AG04449 (cell line): ENCODE measurements at regions not wholly inside any gene's neighbourhood (a gene's known extent, or its start where the extent isn't known, plus 50 kb on each side); places are given as distances from the start of the nearest gene placed in this dataset.

Experiments
- CTCF ChIA-PET: fragments of 350-600 bp; formaldehyde crosslinking; extraction: SDS; loops from one replicate; lab custom pipeline; 2021; ENCODE audit warnings: antibody characterized with exemption; lab: Yijun Ruan, JAX
- POLR2A ChIA-PET: fragments of 400-600, 350-600 bp; formaldehyde crosslinking; extraction: SDS; loops from one replicate; lab custom pipeline; 2020; ENCODE audit warnings: antibody characterized with exemption, inconsistent platforms; lab: Yijun Ruan, JAX
- DNase-seq: peaks from one replicate; pipeline ENCODE4 v3.0.0-alpha.2; 2010; ENCODE audit warnings: low read depth, low spot score
- H3K4me3 ChIP-seq: 2 replicates; pipeline ENCODE4 v1.5.1; 2011; ENCODE audit warnings: low read depth, mild to moderate bottlenecking, control low read depth, low read length
- TF ChIP-seq, protein P1 (sequence below): IDR thresholded peaks from one replicate; pipeline ENCODE4 v1.5.1; 2011; ENCODE audit warnings: mild to moderate bottlenecking, moderate library complexity, low read length, control low read depth, inconsistent platforms; ENCODE audit not compliant: insufficient read depth; ENCODE audit errors: missing control alignments

DNA sequence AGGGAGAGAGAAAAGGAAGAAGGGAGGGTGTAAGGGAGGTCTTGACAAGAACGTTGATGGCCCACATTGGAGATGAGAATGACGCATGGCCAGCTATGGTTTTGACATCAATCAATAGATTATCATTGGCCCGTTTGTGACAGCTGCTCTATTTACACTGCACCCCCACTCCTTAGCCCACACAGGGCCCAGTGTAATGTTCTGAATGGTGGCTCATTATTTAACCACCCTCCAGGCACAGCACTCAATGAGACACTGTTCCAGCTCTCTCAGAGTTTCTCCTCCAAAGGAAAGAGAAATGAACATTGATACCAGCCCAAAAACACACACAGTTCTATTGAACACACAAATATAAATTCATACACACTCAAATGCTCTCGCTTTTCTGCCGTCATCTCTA is 173.0 kb upstream of the IPO5 start:
- CTCF ChIA-PET = no interaction called here
- POLR2A ChIA-PET = no interaction called here
- no peak for DNase-seq
- TF ChIP-seq, protein P1, sequence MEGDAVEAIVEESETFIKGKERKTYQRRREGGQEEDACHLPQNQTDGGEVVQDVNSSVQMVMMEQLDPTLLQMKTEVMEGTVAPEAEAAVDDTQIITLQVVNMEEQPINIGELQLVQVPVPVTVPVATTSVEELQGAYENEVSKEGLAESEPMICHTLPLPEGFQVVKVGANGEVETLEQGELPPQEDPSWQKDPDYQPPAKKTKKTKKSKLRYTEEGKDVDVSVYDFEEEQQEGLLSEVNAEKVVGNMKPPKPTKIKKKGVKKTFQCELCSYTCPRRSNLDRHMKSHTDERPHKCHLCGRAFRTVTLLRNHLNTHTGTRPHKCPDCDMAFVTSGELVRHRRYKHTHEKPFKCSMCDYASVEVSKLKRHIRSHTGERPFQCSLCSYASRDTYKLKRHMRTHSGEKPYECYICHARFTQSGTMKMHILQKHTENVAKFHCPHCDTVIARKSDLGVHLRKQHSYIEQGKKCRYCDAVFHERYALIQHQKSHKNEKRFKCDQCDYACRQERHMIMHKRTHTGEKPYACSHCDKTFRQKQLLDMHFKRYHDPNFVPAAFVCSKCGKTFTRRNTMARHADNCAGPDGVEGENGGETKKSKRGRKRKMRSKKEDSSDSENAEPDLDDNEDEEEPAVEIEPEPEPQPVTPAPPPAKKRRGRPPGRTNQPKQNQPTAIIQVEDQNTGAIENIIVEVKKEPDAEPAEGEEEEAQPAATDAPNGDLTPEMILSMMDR = no peak
- H3K4me3 ChIP-seq = no peak overlapping the region

DNA sequence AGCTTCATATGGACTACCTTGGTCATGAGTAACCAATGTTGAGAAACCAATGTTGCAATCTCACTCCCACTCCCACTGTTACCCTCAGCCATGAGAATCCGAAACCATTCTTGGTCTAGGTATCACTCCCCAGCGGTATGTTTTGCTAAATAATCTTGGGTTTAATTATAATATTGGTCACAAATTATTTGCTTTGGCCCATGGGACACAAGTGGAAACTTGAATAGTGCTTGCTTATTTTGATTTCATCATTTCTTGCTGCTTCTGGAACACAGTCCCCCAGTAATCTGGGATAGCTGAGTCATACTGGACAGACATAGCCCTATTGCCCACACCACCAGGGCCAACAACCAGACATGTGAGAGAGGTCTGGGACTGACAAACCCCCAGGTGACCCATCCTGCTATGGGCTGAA is 171.6 kb upstream of the IPO5 start:
- no peak overlapping the region for H3K4me3 ChIP-seq
- DNase-seq = no peak
- ChIA-PET POLR2A (no interaction called here), CTCF (interaction anchor here (2.0 kb wide), 1 partner anchor 19 kb away, joined by 7 read pairs; no protein-coding TSS in a partner anchor)
- TF ChIP-seq, protein P1 = no peak

DNA sequence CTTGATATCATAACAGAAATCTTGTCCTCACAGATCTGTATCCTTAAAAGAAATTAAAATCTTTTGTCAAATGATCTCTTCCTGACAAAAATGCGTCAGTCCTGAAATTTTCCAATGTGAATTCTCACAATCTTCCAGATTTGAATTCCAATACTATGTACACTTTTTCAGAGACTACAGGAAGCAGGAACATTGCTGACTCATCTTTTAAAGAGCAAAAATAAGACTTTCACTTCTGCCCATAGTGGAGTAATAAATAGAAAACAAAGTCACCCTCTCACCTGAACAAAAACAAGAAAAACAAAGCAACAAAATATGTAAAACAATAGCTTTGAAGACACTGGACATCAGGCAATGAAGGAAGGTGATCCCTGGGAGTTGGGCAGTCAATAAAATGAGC is 167.0 kb upstream of the IPO5 start:
- no peak overlapping the region for H3K4me3 ChIP-seq
- ChIA-PET POLR2A (no interaction called here), CTCF (no interaction called here)
- TF ChIP-seq, protein P1 = no peak
- no peak for DNase-seq

DNA sequence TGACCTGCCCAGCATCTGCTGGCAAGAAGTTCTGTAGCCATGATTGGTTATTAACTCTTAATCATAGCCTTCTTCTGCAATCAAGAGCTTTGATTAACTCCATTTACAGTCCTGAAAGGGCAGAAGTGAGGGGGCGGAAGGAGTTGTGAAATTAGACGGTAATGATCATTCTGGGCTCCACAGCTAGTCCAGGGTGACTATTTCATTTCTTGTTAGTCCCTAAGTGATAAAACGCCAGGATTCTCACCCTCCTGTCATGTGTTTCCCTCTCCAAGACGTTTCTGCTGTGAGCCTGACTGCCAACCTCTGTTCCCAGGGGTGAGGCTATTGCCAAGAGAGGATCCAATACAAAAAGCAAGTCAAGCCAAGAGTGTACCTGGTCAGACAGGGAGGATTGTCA is 155.9 kb upstream of the IPO5 start:
- no peak for DNase-seq
- CTCF ChIA-PET = interaction anchor here (7.3 kb wide), 1 partner anchor 779 kb away, joined by 49 read pairs; no protein-coding TSS in a partner anchor
- POLR2A ChIA-PET = no interaction called here
- TF ChIP-seq, protein P1 = no peak
- H3K4me3 ChIP-seq = no peak overlapping the region

DNA sequence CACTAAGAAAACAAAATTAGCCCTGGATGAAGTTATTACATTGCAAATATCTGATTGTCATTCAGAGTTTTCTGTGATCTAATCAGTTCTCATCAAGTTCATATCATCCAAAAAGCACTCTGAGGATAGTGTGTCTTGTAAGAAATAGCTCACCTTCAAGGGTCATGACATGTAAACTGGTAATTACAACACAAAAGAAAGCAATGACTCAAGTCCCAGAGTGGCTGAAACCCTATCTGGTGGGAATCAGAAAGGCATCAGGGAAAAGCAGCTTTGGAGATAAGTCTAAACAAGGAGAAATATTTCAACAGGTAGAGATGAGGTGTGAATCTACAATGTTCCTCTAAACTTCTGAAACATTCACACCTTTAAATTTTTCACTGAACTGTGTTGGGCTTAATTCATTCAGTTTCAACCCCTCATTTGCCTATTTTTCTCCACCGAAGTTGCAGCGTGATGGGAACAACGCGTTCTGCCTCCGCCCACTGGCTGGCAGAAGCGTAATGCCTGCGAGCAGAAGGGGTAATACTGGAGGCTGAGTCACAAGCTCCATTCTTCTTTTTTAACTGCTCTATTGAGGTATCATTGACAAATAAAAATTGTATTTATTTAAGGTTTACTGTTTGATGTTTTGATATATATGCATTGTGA is 155.2 kb upstream of the IPO5 start:
- TF ChIP-seq, protein P1 = no peak
- ChIA-PET CTCF (interaction anchor here (1.0 to 7.3 kb wide), 3 partner anchors 10 to 780 kb away, joined by 4 to 49 read pairs (median 6); no protein-coding TSS in a partner anchor), POLR2A (no interaction called here)
- H3K4me3 ChIP-seq = no peak overlapping the region
- no peak for DNase-seq

DNA sequence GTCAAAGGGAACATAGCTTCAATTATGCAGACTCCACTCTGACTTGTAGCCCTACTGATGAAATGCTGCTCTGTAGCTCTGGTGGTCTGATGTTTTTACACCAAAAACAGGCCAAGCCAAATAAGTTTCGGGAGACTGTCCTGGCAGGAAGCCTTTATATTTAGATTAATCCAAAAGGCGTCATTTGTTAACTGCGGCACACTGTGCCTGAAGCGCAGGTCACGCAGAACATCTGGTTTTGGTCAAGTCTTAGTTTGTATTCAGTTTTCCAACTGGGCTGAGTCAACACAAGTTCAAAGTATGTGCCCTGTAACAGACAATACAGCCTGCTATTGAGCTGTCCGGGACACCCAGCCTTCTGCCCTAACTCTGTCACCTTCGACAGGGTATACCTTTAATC is 154.6 kb upstream of the IPO5 start:
- ChIA-PET CTCF (interaction anchor here (1.0 to 7.3 kb wide), 7 partner anchors 9 to 795 kb away, joined by 3 to 49 read pairs (median 6); no protein-coding TSS in a partner anchor), POLR2A (no interaction called here)
- no peak overlapping the region for H3K4me3 ChIP-seq
- TF ChIP-seq, protein P1 = no peak
- DNase-seq = no peak
